Kidney epithelial cell (primary cell): ENCODE measurements at regions not wholly inside any gene's neighbourhood (a gene's known extent, or its start where the extent isn't known, plus 50 kb on each side); places are given as distances from the start of the nearest gene placed in this dataset.

Source experiments
- DNase-seq: peaks from one replicate; pipeline ENCODE4 v3.0.0-alpha.2; 2010; ENCODE audit warnings: low read depth
- H3K27me3 ChIP-seq: 2 replicates; pipeline ENCODE4 v1.6.0; 2011; ENCODE audit warnings: low read length; ENCODE audit not compliant: control insufficient read depth, insufficient read depth
- H3K36me3 ChIP-seq: 2 replicates; pipeline ENCODE4 v1.5.1; 2011; ENCODE audit warnings: low read length; ENCODE audit not compliant: control insufficient read depth, insufficient read depth
- H3K4me3 ChIP-seq: 2 replicates; pipeline ENCODE4 v1.5.1; 2011; ENCODE audit warnings: low read depth, mild to moderate bottlenecking, control low read depth, low read length
- TF ChIP-seq, protein P1 (sequence below): IDR thresholded peaks from 2 replicates; pipeline ENCODE4 v1.5.1; 2011; ENCODE audit warnings: mild to moderate bottlenecking, moderate library complexity, low read length, control low read depth, inconsistent platforms; ENCODE audit not compliant: insufficient read depth, poor library complexity, severe bottlenecking

DNA sequence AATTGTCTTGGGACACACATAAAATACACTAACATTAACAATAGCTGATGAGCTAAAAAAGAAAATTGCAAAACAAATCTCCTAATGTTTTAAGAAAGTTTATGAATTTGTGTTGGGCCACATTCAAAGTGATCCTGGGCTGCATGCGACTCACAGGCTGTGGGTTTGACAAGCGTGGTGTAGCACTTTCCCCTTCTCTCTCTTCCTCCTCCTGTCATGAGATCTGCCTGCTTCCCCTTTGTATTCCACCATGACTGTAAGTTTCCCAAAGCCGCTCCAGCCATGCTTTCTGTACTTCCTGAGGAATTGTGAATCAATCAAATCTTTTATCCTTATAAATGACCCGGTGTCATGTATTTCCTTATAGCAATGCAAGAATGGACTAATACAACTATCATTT, 178.0 kb downstream of the TLR4 start:
- H3K4me3 ChIP-seq: no peak overlapping the region
- no peak for DNase-seq
- H3K27me3 ChIP-seq: no peaks in the 10 kb centered on the region
- no peaks in the 10 kb centered on the region for H3K36me3 ChIP-seq
- TF ChIP-seq, protein P1, sequence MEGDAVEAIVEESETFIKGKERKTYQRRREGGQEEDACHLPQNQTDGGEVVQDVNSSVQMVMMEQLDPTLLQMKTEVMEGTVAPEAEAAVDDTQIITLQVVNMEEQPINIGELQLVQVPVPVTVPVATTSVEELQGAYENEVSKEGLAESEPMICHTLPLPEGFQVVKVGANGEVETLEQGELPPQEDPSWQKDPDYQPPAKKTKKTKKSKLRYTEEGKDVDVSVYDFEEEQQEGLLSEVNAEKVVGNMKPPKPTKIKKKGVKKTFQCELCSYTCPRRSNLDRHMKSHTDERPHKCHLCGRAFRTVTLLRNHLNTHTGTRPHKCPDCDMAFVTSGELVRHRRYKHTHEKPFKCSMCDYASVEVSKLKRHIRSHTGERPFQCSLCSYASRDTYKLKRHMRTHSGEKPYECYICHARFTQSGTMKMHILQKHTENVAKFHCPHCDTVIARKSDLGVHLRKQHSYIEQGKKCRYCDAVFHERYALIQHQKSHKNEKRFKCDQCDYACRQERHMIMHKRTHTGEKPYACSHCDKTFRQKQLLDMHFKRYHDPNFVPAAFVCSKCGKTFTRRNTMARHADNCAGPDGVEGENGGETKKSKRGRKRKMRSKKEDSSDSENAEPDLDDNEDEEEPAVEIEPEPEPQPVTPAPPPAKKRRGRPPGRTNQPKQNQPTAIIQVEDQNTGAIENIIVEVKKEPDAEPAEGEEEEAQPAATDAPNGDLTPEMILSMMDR: no peak

DNA sequence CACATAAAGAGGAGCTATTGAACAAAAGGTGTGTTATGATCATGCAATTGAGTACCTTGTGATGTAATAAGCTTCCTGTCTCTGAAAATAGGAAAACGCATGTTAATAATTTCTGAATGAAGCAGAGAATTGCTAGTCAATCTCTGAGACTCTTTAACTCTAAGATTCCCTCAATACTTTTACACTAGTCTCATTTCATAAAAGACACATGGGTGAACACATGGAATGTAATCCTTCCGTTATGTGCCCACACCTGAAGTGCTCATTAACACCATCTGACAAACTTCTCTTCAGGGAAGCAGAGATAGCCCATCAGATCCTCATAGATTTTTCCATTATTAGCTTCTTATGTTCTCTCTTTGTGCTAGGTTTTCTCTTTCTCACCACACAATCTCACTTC, 182.4 kb downstream of the TLR4 start:
- Histone ChIP-seq H3K36me3 (no peaks in the 10 kb centered on the region), H3K27me3 (no peaks in the 10 kb centered on the region), H3K4me3 (no peak overlapping the region)
- no peak for DNase-seq
- TF ChIP-seq, protein P1: no peak

DNA sequence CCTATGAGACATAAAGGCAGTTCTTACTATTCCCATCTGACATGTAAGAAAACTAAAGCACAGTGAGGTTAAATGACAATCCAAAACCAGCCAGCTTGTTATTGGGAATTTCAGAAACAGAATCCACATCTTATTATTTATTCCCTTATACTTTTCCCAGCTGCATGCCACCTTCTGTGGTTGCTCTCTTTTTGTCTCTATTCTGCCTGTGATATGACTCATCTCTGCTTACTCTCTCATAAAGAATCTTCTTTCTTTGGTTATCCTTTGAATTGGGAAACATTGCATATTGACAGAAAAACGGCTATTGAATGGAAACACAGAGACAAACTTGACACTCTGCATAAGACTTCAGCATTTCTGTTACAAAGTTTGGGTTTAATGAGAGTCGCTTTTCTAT, 183.2 kb downstream of the TLR4 start:
- no peak for DNase-seq
- H3K4me3 ChIP-seq: no peak overlapping the region
- no peaks in the 10 kb centered on the region for H3K36me3 ChIP-seq
- H3K27me3 ChIP-seq: no peaks in the 10 kb centered on the region
- TF ChIP-seq, protein P1: no peak

GRCh38 chr9:117887941-117888340, 183.7 kb downstream of the TLR4 start:
- TF ChIP-seq, protein P1: no peak
- Histone ChIP-seq H3K4me3 (no peak overlapping the region), H3K36me3 (no peaks in the 10 kb centered on the region), H3K27me3 (no peaks in the 10 kb centered on the region)
- DNase-seq: no peak

GRCh38 chr9:117903453-117903852, 199.2 kb downstream of the TLR4 start:
- H3K36me3 ChIP-seq: no peaks in the 10 kb centered on the region
- DNase-seq: no peak
- no peaks in the 10 kb centered on the region for H3K27me3 ChIP-seq
- TF ChIP-seq, protein P1: no peak
- H3K4me3 ChIP-seq: no peak overlapping the region

- no peaks in the 10 kb centered on the region for H3K36me3 ChIP-seq
- no peaks in the 10 kb centered on the region for H3K27me3 ChIP-seq
- DNase-seq: no peak
- H3K4me3 ChIP-seq: no peak overlapping the region
- TF ChIP-seq, protein P1: no peak
Measured at GRCh38 chr9:117906763-117907162, 202.6 kb downstream of the TLR4 start.
